Small intestine (tissue), 7 donors: ENCODE measurements at regions not wholly inside any gene's neighbourhood (a gene's known extent, or its start where the extent isn't known, plus 50 kb on each side); places are given as distances from the start of the nearest gene placed in this dataset.

Experiments used
- DNase-seq, 2 donors: peaks; one replicate each; pipeline versions ENCODE4 v3.0.0 to v3.0.0-alpha.2; 2013
- FAIRE-seq: peaks from 2 replicates; lab custom pipeline; 2012; peaks lifted over from hg19 to GRCh38; lab: Jason Lieb, UNC
- H3K27ac ChIP-seq, 3 donors: one replicate each; pipeline ENCODE4 v1.5.1; 2013; ENCODE audit warnings: low read length in 2 of 3, mild to moderate bottlenecking in 2 of 3, control low read depth in 1 of 3, inconsistent platforms in 1 of 3, low read depth in 1 of 3, moderate library complexity in 1 of 3
- H3K27me3 ChIP-seq, 3 donors: one replicate each; pipeline ENCODE4 v1.6.1; 2013; ENCODE audit warnings: low read length in 3 of 3, inconsistent platforms in 1 of 3; ENCODE audit not compliant: control insufficient read depth in 3 of 3, insufficient read depth in 3 of 3
- H3K36me3 ChIP-seq, 3 donors: one replicate each; pipeline ENCODE4 v1.6.1; 2013; ENCODE audit warnings: low read length in 3 of 3, inconsistent platforms in 1 of 3, low read depth in 1 of 3, mild to moderate bottlenecking in 1 of 3, moderate library complexity in 1 of 3; ENCODE audit not compliant: control insufficient read depth in 3 of 3, insufficient read depth in 2 of 3
- H3K4me1 ChIP-seq, 3 donors: one replicate each; pipeline ENCODE4 v1.6.1; 2013; ENCODE audit warnings: low read length in 2 of 3, inconsistent platforms in 1 of 3, low read depth in 1 of 3, mild to moderate bottlenecking in 1 of 3, moderate library complexity in 1 of 3; ENCODE audit not compliant: control insufficient read depth in 3 of 3, insufficient read depth in 2 of 3
- H3K4me3 ChIP-seq, 3 donors: one replicate each; pipeline ENCODE4 v1.5.1; 2013; ENCODE audit warnings: low read length in 3 of 3, control low read depth in 1 of 3, inconsistent platforms in 1 of 3, low read depth in 1 of 3, mild to moderate bottlenecking in 1 of 3, moderate library complexity in 1 of 3
- H3K9me3 ChIP-seq, 2 donors: one replicate each; pipeline ENCODE4 v1.6.1; 2013; ENCODE audit warnings: low read depth in 1 of 2, low read length in 1 of 2; ENCODE audit not compliant: control insufficient read depth in 2 of 2, insufficient read depth in 1 of 2
- WGBS, 3 donors: extraction: QIAGEN DNeasy Blood & Tissue Kit; methylation state at CpG; one replicate each; pipeline ENCODE4 v1.1.7; 2013; 5-methylcytosine and 5-hydroxymethylcytosine counted together
- donor health status: healthy with polysubstance abuse.
- donor health status: control.
- donor health status: control.
- donor health status: Bipolar disorder and iron deficiency.
- donor health status: healthy.

- Histone ChIP-seq H3K27me3 (no peaks in the 10 kb centered on the region), H3K4me3 (no peak overlapping the region), H3K9me3 (peaks cover 0 to 4% of the 10 kb centered on the region in 2 donors), H3K4me1 (no peaks in the 10 kb centered on the region), H3K27ac (no peak overlapping the region), H3K36me3 (no peaks in the 10 kb centered on the region)
- DNase-seq = peak; percentile 18
- WGBS, 3 donors = 67 to 70% (median 67%) methylated on average over 4 of the region's 4 CpGs
- FAIRE-seq = no peak
Measured at GRCh38 chr18:61972389-61973264, 79.8 kb upstream of the RNF152 start.

- Histone ChIP-seq H3K27me3 (peaks cover 0 to 2% (median 0%) of the 10 kb centered on the region in 3 donors), H3K4me1 (no peaks in the 10 kb centered on the region), H3K36me3 (no peaks in the 10 kb centered on the region), H3K27ac (no peak overlapping the region), H3K9me3 (peaks cover 0 to under 1% of the 10 kb centered on the region in 2 donors), H3K4me3 (no peak overlapping the region)
- DNase-seq (no peak), FAIRE-seq (no peak)
- WGBS, 3 donors = 94 to 97% (median 95%) methylated on average over 9 of the region's 9 CpGs
Measured at GRCh38 chr18:61967252-61967891, 74.6 kb upstream of the RNF152 start.

GRCh38 chr18:61965311-61965710 lies 72.5 kb upstream of the RNF152 start:
- H3K27me3 ChIP-seq = peaks cover 0 to 2% (median 0%) of the 10 kb centered on the region in 3 donors
- H3K9me3 ChIP-seq = no peaks in the 10 kb centered on the region
- H3K36me3 ChIP-seq = no peaks in the 10 kb centered on the region
- 83 to 88% (median 84%) methylated on average over 6 of the region's 6 CpGs for WGBS, 3 donors
- DNase-seq (no peak), FAIRE-seq (no peak)
- H3K4me3 ChIP-seq = no peak overlapping the region
- H3K27ac ChIP-seq = no peak overlapping the region
- no peaks in the 10 kb centered on the region for H3K4me1 ChIP-seq

GRCh38 chr18:61964616-61965015 lies 71.8 kb upstream of the RNF152 start:
- H3K27me3 ChIP-seq = peaks cover 0 to 2% (median 0%) of the 10 kb centered on the region in 3 donors
- no peaks in the 10 kb centered on the region for H3K9me3 ChIP-seq
- H3K4me1 ChIP-seq = no peaks in the 10 kb centered on the region
- no peak for FAIRE-seq
- no peak overlapping the region for H3K4me3 ChIP-seq
- no peaks in the 10 kb centered on the region for H3K36me3 ChIP-seq
- H3K27ac ChIP-seq = no peak overlapping the region
- no peak for DNase-seq

GRCh38 chr18:61963705-61964104 lies 70.9 kb upstream of the RNF152 start:
- H3K27ac ChIP-seq = no peak overlapping the region
- DNase-seq = no peak
- H3K36me3 ChIP-seq = no peaks in the 10 kb centered on the region
- H3K4me3 ChIP-seq = no peak overlapping the region
- 61 to 71% (median 61%) methylated on average over 1 of the region's 1 CpG for WGBS, 3 donors
- no peak for FAIRE-seq
- H3K9me3 ChIP-seq = no peaks in the 10 kb centered on the region
- peaks cover 0 to 2% (median 0%) of the 10 kb centered on the region in 3 donors for H3K27me3 ChIP-seq
- no peaks in the 10 kb centered on the region for H3K4me1 ChIP-seq

GRCh38 chr18:61957801-61958516 lies 65.2 kb upstream of the RNF152 start:
- no peak for DNase-seq
- Histone ChIP-seq H3K9me3 (peaks cover 0 to 4% of the 10 kb centered on the region in 2 donors), H3K27ac (no peak overlapping the region), H3K4me1 (no peaks in the 10 kb centered on the region), H3K4me3 (no peak overlapping the region), H3K36me3 (no peaks in the 10 kb centered on the region), H3K27me3 (no peaks in the 10 kb centered on the region)
- 84 to 86% (median 85%) methylated on average over 13 of the region's 13 CpGs for WGBS, 3 donors
- no peak for FAIRE-seq

- Histone ChIP-seq H3K36me3 (no peaks in the 10 kb centered on the region), H3K27me3 (no peaks in the 10 kb centered on the region), H3K4me3 (no peak overlapping the region), H3K9me3 (peaks cover 0 to 4% of the 10 kb centered on the region in 2 donors), H3K4me1 (no peaks in the 10 kb centered on the region), H3K27ac (no peak overlapping the region)
- no peak for DNase-seq
- no peak for FAIRE-seq
- 67 to 80% (median 78%) methylated on average over 2 of the region's 2 CpGs for WGBS, 3 donors
Measured at GRCh38 chr18:61955644-61956043, 62.8 kb upstream of the RNF152 start.

GRCh38 chr18:61954096-61954746 lies 61.4 kb upstream of the RNF152 start:
- FAIRE-seq (no peak), DNase-seq (no peak)
- WGBS, 3 donors = 87 to 93% (median 92%) methylated on average over 5 of the region's 5 CpGs

More at GRCh38 chr18:61954096-61954746, 61.4 kb upstream of the RNF152 start:
- Histone ChIP-seq H3K27me3 (no peaks in the 10 kb centered on the region), H3K9me3 (peaks cover 0 to 4% of the 10 kb centered on the region in 2 donors), H3K4me3 (no peak overlapping the region), H3K36me3 (no peaks in the 10 kb centered on the region), H3K4me1 (no peaks in the 10 kb centered on the region), H3K27ac (no peak overlapping the region)
